AG09319 (cell line): ENCODE measurements at regions not wholly inside any gene's neighbourhood (a gene's known extent, or its start where the extent isn't known, plus 50 kb on each side); places are given as distances from the start of the nearest gene placed in this dataset.

Experiments used
- DNase-seq: peaks from one replicate; pipeline ENCODE4 v3.0.0-alpha.2; 2010; ENCODE audit warnings: low read depth; ENCODE audit errors: extremely low read depth
- TF ChIP-seq, protein P1 (sequence below): IDR thresholded peaks from 2 replicates; pipeline ENCODE4 v1.5.1; 2011; ENCODE audit warnings: low read depth, mild to moderate bottlenecking, inconsistent platforms, low read length, moderate library complexity

DNA sequence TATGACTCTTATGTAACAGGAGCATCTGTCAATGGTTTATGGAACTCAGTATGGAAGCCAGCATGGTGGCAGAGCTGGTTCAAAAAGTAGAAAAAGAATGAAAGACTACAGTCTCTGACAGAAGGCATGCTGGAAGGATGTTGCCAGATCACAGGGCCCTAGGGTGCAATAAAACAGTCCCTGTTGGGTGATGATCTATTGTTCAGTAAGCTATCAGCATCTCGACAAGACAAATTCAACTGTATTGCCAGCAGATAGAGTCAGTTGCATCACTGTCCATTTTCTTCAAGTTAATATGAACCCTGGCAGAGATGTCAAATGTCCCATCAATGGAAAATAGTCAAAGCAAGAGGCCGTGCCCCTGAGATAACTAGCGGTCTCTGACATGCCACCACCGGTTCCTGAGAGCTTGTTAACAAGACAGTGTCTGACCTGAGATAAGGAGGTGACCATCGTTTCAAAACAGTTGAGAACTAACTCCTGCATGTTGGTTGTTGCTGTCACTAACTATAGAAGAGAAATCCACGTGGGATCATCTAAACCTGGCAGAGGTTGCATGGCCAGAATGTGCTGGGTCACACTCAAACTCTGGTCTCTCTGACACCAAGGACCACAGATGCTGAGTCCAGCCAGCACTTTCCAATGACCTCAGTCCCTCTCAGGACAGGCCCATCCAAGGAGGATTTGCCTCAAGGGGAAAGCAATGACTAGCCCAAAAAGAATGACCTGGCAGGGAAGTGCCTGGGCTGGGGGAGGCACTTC, 125.9 kb downstream of the RIPK4 start:
- TF ChIP-seq, protein P1, sequence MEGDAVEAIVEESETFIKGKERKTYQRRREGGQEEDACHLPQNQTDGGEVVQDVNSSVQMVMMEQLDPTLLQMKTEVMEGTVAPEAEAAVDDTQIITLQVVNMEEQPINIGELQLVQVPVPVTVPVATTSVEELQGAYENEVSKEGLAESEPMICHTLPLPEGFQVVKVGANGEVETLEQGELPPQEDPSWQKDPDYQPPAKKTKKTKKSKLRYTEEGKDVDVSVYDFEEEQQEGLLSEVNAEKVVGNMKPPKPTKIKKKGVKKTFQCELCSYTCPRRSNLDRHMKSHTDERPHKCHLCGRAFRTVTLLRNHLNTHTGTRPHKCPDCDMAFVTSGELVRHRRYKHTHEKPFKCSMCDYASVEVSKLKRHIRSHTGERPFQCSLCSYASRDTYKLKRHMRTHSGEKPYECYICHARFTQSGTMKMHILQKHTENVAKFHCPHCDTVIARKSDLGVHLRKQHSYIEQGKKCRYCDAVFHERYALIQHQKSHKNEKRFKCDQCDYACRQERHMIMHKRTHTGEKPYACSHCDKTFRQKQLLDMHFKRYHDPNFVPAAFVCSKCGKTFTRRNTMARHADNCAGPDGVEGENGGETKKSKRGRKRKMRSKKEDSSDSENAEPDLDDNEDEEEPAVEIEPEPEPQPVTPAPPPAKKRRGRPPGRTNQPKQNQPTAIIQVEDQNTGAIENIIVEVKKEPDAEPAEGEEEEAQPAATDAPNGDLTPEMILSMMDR: no peak
- DNase-seq: no peak

DNA sequence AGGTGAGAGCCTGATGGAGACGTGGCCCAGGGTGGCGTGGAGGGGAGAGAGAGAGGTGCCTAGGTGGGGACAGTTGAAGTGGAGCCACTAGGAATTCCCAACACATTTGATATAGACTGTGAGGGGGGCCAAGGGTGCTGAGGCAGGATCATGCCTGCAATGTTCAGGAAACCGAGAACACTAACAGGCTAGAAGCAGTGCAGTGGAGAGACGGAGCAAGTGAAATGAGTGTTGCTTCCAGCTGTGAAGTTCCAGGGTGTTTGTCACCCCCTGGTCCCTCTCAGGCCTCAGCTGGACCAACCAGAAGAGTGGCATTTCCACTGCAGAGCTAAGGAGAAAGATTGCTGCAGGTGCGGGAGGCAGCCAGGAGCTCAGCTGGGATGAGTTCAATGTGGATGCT, 127.1 kb downstream of the RIPK4 start:
- TF ChIP-seq, protein P1: no peak
- DNase-seq: no peak

DNA sequence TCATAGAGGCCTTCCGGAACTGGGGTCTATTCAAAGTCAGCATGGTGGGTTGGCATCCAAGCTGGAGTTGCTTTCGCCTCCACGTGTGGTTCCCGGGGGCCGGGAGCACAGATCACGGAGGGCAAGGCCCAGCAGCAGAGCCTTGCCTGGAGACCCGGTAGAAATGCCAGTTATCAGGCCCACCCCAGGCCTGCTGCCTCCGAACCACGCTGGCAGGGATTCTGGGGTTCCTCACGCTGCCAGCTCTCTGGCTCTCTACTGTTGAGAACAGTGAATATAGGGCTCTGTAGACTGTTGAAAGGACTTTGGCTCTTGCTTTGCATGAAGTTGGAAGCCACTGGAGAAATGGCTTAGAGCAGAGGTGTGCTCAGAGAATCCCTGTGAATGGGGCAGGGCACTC, 127.5 kb downstream of the RIPK4 start:
- DNase-seq: no peak
- TF ChIP-seq, protein P1: no peak

DNA sequence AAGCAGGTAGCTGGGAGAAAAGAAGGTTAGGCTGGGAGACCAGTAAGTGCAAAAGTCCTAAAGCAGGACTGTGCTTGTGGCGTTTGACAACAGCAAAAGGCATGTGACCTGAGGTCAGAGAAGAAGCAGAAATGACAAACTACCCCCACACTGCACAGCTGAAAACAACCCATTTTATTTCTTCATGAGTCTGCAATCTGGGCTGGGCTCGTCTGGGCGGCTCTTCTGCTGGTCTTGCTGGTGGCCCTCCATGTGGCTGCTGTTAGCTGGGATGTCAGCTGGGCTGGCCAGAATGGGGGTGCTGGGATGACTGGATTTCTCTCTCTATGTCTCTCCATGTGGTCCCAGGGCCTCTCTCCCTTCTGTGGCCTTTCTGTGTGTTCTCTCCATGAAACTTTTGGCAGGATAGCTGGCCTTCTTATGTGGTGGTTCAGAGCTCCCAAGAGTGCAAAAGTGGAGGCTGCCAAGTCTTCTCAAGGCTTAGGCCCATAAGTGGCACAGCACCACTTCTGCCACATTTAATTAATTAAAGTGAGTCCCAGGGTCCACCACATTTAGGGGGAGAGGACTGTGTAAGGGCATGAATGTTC, 128.6 kb downstream of the RIPK4 start:
- DNase-seq: no peak

DNA sequence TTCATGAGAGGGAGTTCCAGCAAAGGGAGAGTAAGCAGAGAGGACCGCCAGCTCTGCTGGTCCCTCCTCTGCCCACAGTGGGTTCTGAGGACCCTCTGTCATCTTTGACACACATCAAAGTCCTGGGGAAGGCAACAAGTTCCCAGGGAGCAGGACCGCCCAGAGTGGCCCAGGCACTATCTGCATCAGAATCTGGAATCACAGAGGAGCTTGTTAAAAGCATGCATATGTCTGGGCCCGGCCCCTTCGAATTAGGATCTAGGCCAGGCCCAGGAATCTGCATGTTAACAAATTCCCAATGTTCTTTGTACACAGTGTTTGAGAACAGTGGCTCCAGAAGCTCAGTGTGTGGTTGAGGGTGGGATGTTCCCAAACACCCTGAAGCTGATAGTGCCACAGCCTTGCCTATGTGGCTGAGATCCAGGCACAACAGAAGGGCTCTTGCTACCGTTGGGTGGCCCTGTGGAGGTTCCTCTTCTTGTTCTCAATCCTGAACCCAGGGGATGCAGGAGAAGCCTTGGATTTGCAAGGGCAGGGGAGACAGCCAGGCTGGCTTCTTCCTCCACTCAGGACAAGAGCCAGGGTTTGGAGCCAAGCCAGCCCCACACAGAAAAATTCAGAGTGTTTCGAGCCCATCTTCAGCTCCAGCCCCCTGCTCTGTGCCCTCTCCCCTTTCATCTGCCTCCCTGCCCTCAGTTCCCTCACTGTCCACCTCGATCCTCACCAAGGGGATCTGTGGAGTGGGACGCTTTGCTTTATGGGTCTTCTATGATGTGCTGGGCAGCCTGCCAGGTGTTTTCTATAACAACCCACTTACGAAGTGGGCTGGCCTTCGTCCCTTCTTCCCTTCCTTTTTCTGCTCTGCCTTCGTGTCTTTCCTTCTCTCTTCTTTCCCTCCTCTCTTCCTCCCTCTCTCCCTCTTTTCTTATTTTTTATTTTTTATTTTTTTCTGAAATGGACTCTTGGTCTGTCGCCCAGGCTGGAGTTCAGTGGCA, 129.0 kb upstream of the TMPRSS2 start:
- TF ChIP-seq, protein P1: no peak
- DNase-seq: no peak

More for the DNA sequence above, 128.6 kb downstream of the RIPK4 start:
- TF ChIP-seq, protein P1: no peak

DNA sequence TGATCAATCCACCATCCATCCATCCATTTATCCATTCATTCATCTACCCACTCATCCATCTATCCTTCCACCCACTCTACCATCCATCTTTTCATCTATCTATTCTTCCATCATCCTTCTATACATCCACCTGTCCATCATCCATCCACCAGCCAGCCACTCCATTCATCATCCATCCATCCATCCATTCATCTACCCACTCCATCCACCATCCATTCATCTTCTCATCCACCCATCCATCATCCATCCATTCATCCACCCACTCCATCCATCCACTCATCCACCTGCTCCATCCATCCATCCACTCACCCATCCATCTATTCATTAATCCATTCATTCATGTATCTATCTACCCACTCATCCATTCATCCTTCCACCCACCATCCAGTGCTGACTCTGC, 127.9 kb upstream of the TMPRSS2 start:
- no peak for DNase-seq
- TF ChIP-seq, protein P1: no peak
